Lower leg skin (tissue), 4 donors: ENCODE measurements at regions not wholly inside any gene's neighbourhood (a gene's known extent, or its start where the extent isn't known, plus 50 kb on each side); places are given as distances from the start of the nearest gene placed in this dataset.

Experiments
- DNase-seq, 2 donors: peaks; one replicate each; pipeline ENCODE4 v3.0.0-alpha.2; 2019; ENCODE audit warnings: low spot score in 2 of 2
- H3K4me3 ChIP-seq: fragments of 200-600 bp; sonication (generic); 2 replicates; pipeline ENCODE4 v1.5.1; 2017; ENCODE audit warnings: mild to moderate bottlenecking, low read depth; ENCODE audit not compliant: poor library complexity, severe bottlenecking
- CTCF ChIP-seq, 3 donors: fragments of 450-650 bp; IDR thresholded peaks; one replicate each; pipeline ENCODE4 v1.5.1; 2016; ENCODE audit warnings: antibody characterized with exemption in 3 of 3, mild to moderate bottlenecking in 3 of 3, moderate library complexity in 2 of 3
- POLR2A ChIP-seq, 2 donors: fragments of 450-650 bp; IDR thresholded peaks; one replicate each; pipeline ENCODE4 v1.6.1; 2016 to 2017; ENCODE audit warnings: antibody characterized with exemption in 2 of 2, mild to moderate bottlenecking in 1 of 2, moderate library complexity in 1 of 2
- WGBS, 2 donors: methylation state at CpG; one replicate each; pipeline ENCODE4 v1.1.5; 2018; 5-methylcytosine and 5-hydroxymethylcytosine counted together
- intact Hi-C: fragments of 100-400 bp; cut with DNase I; formaldehyde crosslinking; loops from one replicate; pipeline ENCODE4 v1.15.0; 2023; ENCODE audit warnings: low total_unique reads

- TF ChIP-seq POLR2A (IDR thresholded peaks at IDR 0.05) (no peak), CTCF (IDR thresholded peaks at IDR 0.05) (no peak)
- no peak for DNase-seq
- 53 to 86% methylated on average over 3 of the region's 3 CpGs for WGBS, 2 donors
- no peak overlapping the region for H3K4me3 ChIP-seq
- intact Hi-C loops: no loop called here
Observed at GRCh38 chr2:33924586-33925169, 325.6 kb upstream of the FAM98A start.

GRCh38 chr2:33917252-33917651 is 318.2 kb upstream of the FAM98A start:
- intact Hi-C loops: no loop called here
- H3K4me3 ChIP-seq: no peak overlapping the region
- 56 to 63% methylated on average over 4 of the region's 4 CpGs for WGBS, 2 donors
- no peak for DNase-seq
- no peak for TF ChIP-seq POLR2A (IDR thresholded peaks at IDR 0.05)
- TF ChIP-seq CTCF (IDR thresholded peaks at IDR 0.05): no peak

- intact Hi-C loops: no loop called here
- WGBS, 2 donors: 66 to 75% methylated on average over 1 of the region's 1 CpG
Observed at GRCh38 chr2:33913071-33913616, 314.0 kb upstream of the FAM98A start.

GRCh38 chr2:33911327-33911726 is 312.2 kb upstream of the FAM98A start:
- TF ChIP-seq CTCF (IDR thresholded peaks at IDR 0.05) (no peak), POLR2A (IDR thresholded peaks at IDR 0.05) (no peak)
- H3K4me3 ChIP-seq: no peak overlapping the region
- DNase-seq: no peak
- 49 to 59% methylated on average over 2 of the region's 2 CpGs for WGBS, 2 donors
- intact Hi-C loops: no loop called here

More at GRCh38 chr2:33913071-33913616, 314.0 kb upstream of the FAM98A start:
- DNase-seq: no peak
- no peak for TF ChIP-seq POLR2A (IDR thresholded peaks at IDR 0.05)
- TF ChIP-seq CTCF (IDR thresholded peaks at IDR 0.05): no peak
- H3K4me3 ChIP-seq: no peak overlapping the region

GRCh38 chr2:33909945-33910695 is 311.0 kb upstream of the FAM98A start:
- no peak for DNase-seq
- WGBS, 2 donors: 69 to 76% methylated on average over 8 of the region's 8 CpGs
- TF ChIP-seq POLR2A (IDR thresholded peaks at IDR 0.05) (no peak), CTCF (IDR thresholded peaks at IDR 0.05) (no peak)
- intact Hi-C loops: no loop called here
- H3K4me3 ChIP-seq: no peak overlapping the region
